Natural killer cell (primary cell): ENCODE measurements at regions not wholly inside any gene's neighbourhood (a gene's known extent, or its start where the extent isn't known, plus 50 kb on each side); places are given as distances from the start of the nearest gene placed in this dataset.

ENCODE experiments used
- ATAC-seq, 3 donors: fragments of 150-1000 bp in 2 of 3; fragments of 200-7000 bp in 1 of 3; cut with Tn5 transposase; 1 replicate in 1 of 3; 2 replicates in 2 of 3; pipeline ENCODE4 v1.10.0; 2021; ENCODE audit warnings: mild to moderate bottlenecking in 2 of 3, moderate library complexity in 2 of 3
- DNase-seq, 2 donors: peaks; one replicate each; pipeline versions ENCODE4 v3.0.0 to v3.0.0-alpha.2; 2013 to 2021; ENCODE audit warnings: mixed read lengths in 1 of 2
- H3K27ac ChIP-seq: one replicate; pipeline ENCODE4 v1.5.1; 2013; ENCODE audit warnings: mild to moderate bottlenecking, low read length
- H3K27me3 ChIP-seq: one replicate; pipeline ENCODE4 v1.6.1; 2013; ENCODE audit warnings: low read length; ENCODE audit not compliant: control insufficient read depth, insufficient read depth
- H3K36me3 ChIP-seq: one replicate; pipeline ENCODE4 v1.6.1; 2013; ENCODE audit warnings: low read length; ENCODE audit not compliant: control insufficient read depth, insufficient read depth
- H3K4me1 ChIP-seq: one replicate; pipeline ENCODE4 v1.6.1; 2013; ENCODE audit warnings: low read length; ENCODE audit not compliant: control insufficient read depth, insufficient read depth
- H3K4me3 ChIP-seq: one replicate; pipeline ENCODE4 v1.5.1; 2013; ENCODE audit warnings: low read length
- H3K9me3 ChIP-seq: one replicate; pipeline ENCODE4 v1.6.1; 2013; ENCODE audit warnings: low read length; ENCODE audit not compliant: control insufficient read depth, insufficient read depth
- H3K27ac Mint-ChIP-seq, 2 donors: one replicate each; pipeline ENCODE4 v1.8.0; 2022; ENCODE audit warnings: mild to moderate bottlenecking in 2 of 2, mixed read lengths in 2 of 2, moderate library complexity in 1 of 2
- H3K27me3 Mint-ChIP-seq, 2 donors: one replicate each; pipeline ENCODE4 v1.8.0; 2022; ENCODE audit warnings: low read depth in 2 of 2, mixed read lengths in 2 of 2
- H3K36me3 Mint-ChIP-seq: one replicate; pipeline ENCODE4 v1.8.0; 2022; ENCODE audit warnings: mixed read lengths
- H3K4me1 Mint-ChIP-seq, 2 donors: one replicate each; pipeline ENCODE4 v1.8.0; 2022; ENCODE audit warnings: mixed read lengths in 2 of 2
- H3K4me3 Mint-ChIP-seq: one replicate; pipeline ENCODE4 v1.8.0; 2022; ENCODE audit warnings: mild to moderate bottlenecking, moderate library complexity, mixed read lengths
- H3K9me3 Mint-ChIP-seq, 2 donors: one replicate each; pipeline ENCODE4 v1.8.0; 2022; ENCODE audit warnings: mixed read lengths in 2 of 2
- WGBS: methylation state at CpG from one replicate; pipeline ENCODE4 v1.1.7; 2013; ENCODE audit warnings: missing lambda C conversion rate; ENCODE audit not compliant: insufficient coverage; 5-methylcytosine and 5-hydroxymethylcytosine counted together
- intact Hi-C: fragments of 100-400 bp; cut with micrococcal nuclease; formaldehyde crosslinking; loops from one replicate; pipeline ENCODE4 v1.14.2; 2022
- TF ChIP-seq, protein P1 (sequence below): fragments of 200-600 bp; IDR thresholded peaks from one replicate; pipeline ENCODE4 v1.8.0; 2022; ENCODE audit warnings: antibody characterized with exemption

- DNase-seq (no peak), ATAC-seq (peak in 1 of 3 donors; percentile 35)
- no peaks in the 10 kb centered on the region for H3K9me3 ChIP-seq
- H3K4me3 Mint-ChIP-seq: no peak overlapping the region
- H3K36me3 Mint-ChIP-seq: no peaks in the 10 kb centered on the region
- no peaks in the 10 kb centered on the region for H3K4me1 ChIP-seq
- no peak overlapping the region for H3K27ac Mint-ChIP-seq
- no peak overlapping the region for H3K4me3 ChIP-seq
- intact Hi-C loops: no loop called here
- H3K27me3 ChIP-seq: no peaks in the 10 kb centered on the region
- WGBS: 14% methylated on average over 7 of the region's 9 CpGs
- TF ChIP-seq, protein P1, sequence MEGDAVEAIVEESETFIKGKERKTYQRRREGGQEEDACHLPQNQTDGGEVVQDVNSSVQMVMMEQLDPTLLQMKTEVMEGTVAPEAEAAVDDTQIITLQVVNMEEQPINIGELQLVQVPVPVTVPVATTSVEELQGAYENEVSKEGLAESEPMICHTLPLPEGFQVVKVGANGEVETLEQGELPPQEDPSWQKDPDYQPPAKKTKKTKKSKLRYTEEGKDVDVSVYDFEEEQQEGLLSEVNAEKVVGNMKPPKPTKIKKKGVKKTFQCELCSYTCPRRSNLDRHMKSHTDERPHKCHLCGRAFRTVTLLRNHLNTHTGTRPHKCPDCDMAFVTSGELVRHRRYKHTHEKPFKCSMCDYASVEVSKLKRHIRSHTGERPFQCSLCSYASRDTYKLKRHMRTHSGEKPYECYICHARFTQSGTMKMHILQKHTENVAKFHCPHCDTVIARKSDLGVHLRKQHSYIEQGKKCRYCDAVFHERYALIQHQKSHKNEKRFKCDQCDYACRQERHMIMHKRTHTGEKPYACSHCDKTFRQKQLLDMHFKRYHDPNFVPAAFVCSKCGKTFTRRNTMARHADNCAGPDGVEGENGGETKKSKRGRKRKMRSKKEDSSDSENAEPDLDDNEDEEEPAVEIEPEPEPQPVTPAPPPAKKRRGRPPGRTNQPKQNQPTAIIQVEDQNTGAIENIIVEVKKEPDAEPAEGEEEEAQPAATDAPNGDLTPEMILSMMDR: no peak
- no peak overlapping the region for H3K27ac ChIP-seq
- no peaks in the 10 kb centered on the region for H3K36me3 ChIP-seq
- H3K9me3 Mint-ChIP-seq: peaks cover 3 to 12% of the 10 kb centered on the region in 2 donors
- no peaks in the 10 kb centered on the region for H3K4me1 Mint-ChIP-seq
- no peaks in the 10 kb centered on the region for H3K27me3 Mint-ChIP-seq
These were observed 187.1 kb upstream of the TCF21 start for GRCh38 chr6:133701633-133702331.

GRCh38 chr6:133704371-133704770 is 184.5 kb upstream of the TCF21 start:
- H3K9me3 Mint-ChIP-seq: peaks cover 0 to 10% of the 10 kb centered on the region in 2 donors
- H3K9me3 ChIP-seq: no peaks in the 10 kb centered on the region

DNA sequence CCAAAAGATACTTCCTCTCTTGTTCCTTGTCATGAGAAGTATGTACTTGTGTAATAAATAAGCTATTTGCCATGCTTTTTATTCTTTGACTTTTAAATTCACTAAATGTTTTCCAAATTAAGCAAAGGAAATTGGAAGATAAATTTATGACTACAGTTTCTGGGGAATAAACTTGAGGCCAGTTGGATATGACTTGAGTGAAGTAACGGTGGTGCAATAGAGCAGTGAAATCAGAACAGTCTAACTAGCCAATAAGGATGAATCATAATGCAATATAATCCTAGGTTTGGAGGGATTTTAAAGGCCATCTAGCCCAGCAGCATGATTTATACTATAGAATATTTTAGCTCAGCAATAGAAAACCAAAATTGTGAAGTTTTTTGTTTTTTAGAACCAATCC is 183.8 kb upstream of the TCF21 start:
- H3K4me1 ChIP-seq: no peaks in the 10 kb centered on the region
- Mint-ChIP-seq H3K27ac (no peak overlapping the region), H3K36me3 (no peaks in the 10 kb centered on the region), H3K4me1 (no peaks in the 10 kb centered on the region), H3K4me3 (no peak overlapping the region), H3K27me3 (no peaks in the 10 kb centered on the region), H3K9me3 (peaks cover 0 to 10% of the 10 kb centered on the region in 2 donors)
- TF ChIP-seq, protein P1: no peak
- 76% methylated on average over 1 of the region's 1 CpG for WGBS
- no peaks in the 10 kb centered on the region for H3K9me3 ChIP-seq
- H3K27me3 ChIP-seq: no peaks in the 10 kb centered on the region
- ATAC-seq (no peak), DNase-seq (no peak)
- intact Hi-C loops: no loop called here
- no peak overlapping the region for H3K4me3 ChIP-seq
- H3K27ac ChIP-seq: no peak overlapping the region
- no peaks in the 10 kb centered on the region for H3K36me3 ChIP-seq

More at GRCh38 chr6:133704371-133704770, 184.5 kb upstream of the TCF21 start:
- Histone ChIP-seq H3K4me3 (no peak overlapping the region), H3K36me3 (no peaks in the 10 kb centered on the region), H3K4me1 (no peaks in the 10 kb centered on the region), H3K27me3 (no peaks in the 10 kb centered on the region), H3K27ac (no peak overlapping the region)
- Mint-ChIP-seq H3K27me3 (no peaks in the 10 kb centered on the region), H3K27ac (no peak overlapping the region), H3K4me1 (no peaks in the 10 kb centered on the region), H3K36me3 (no peaks in the 10 kb centered on the region), H3K4me3 (no peak overlapping the region)
- TF ChIP-seq, protein P1: no peak
- intact Hi-C loops: no loop called here
- DNase-seq: no peak
- no peak for ATAC-seq

- Mint-ChIP-seq H3K4me1 (no peaks in the 10 kb centered on the region), H3K27me3 (no peaks in the 10 kb centered on the region), H3K9me3 (peaks cover 0 to 5% of the 10 kb centered on the region in 2 donors), H3K36me3 (no peaks in the 10 kb centered on the region), H3K4me3 (no peak overlapping the region), H3K27ac (no peak overlapping the region)
- H3K4me1 ChIP-seq: no peaks in the 10 kb centered on the region
- no peak overlapping the region for H3K27ac ChIP-seq
- TF ChIP-seq, protein P1: no peak
- H3K27me3 ChIP-seq: no peaks in the 10 kb centered on the region
- 64% methylated on average over 1 of the region's 2 CpGs for WGBS
- no peaks in the 10 kb centered on the region for H3K9me3 ChIP-seq
- no peak overlapping the region for H3K4me3 ChIP-seq
- intact Hi-C loops: no loop called here
- ATAC-seq (no peak), DNase-seq (no peak)
- no peaks in the 10 kb centered on the region for H3K36me3 ChIP-seq
These were observed 183.2 kb upstream of the TCF21 start for GRCh38 chr6:133705731-133706130.
